ENCODE measurements at regions not wholly inside any gene's neighbourhood (a gene's known extent, or its start where the extent isn't known, plus 50 kb on each side); places are given as distances from the start of the nearest gene placed in this dataset.

GRCh38 chr1:14039582-14040430 is 339.8 kb downstream of the PRDM2 start:
- no peak for DNase-seq (ENCODE audit: low read depth)

GRCh38 chr1:14049965-14050364 is 350.0 kb downstream of the PRDM2 start:
- DNase-seq (ENCODE audit: low read depth), result no peak

GRCh38 chr1:14055442-14056223 is 355.6 kb downstream of the PRDM2 start:
- no peak for DNase-seq (ENCODE audit: low read depth)

GRCh38 chr1:14057640-14058039 is 357.7 kb downstream of the PRDM2 start:
- DNase-seq (ENCODE audit: low read depth), result no peak

- DNase-seq (ENCODE audit: low read depth), result no peak
These were observed 361.2 kb downstream of the PRDM2 start for GRCh38 chr1:14061204-14061603.

GRCh38 chr1:14061722-14062121 is 361.7 kb downstream of the PRDM2 start:
- no peak for DNase-seq (ENCODE audit: low read depth)

GRCh38 chr1:14062669-14063068 is 362.7 kb downstream of the PRDM2 start:
- DNase-seq (ENCODE audit: low read depth), result no peak

- DNase-seq (ENCODE audit: low read depth), result no peak
These were observed 364.9 kb downstream of the PRDM2 start for GRCh38 chr1:14064649-14065442.

GRCh38 chr1:14065486-14065885 is 365.5 kb downstream of the PRDM2 start:
- no peak for DNase-seq (ENCODE audit: low read depth)

GRCh38 chr1:14067036-14067435 is 367.0 kb downstream of the PRDM2 start:
- no peak for DNase-seq (ENCODE audit: low read depth)

- DNase-seq (ENCODE audit: low read depth), result no peak
These were observed 367.7 kb downstream of the PRDM2 start for GRCh38 chr1:14067711-14068110.

- no peak for DNase-seq (ENCODE audit: low read depth)
These were observed 371.6 kb downstream of the PRDM2 start for GRCh38 chr1:14071581-14071980.

- DNase-seq (ENCODE audit: low read depth), result no peak
These were observed 380.7 kb downstream of the PRDM2 start for GRCh38 chr1:14080653-14081052.

- no peak for DNase-seq (ENCODE audit: low read depth)
These were observed 382.3 kb downstream of the PRDM2 start for GRCh38 chr1:14082331-14082730.

- DNase-seq (ENCODE audit: low read depth), result no peak
These were observed 383.3 kb downstream of the PRDM2 start for GRCh38 chr1:14083277-14083676.

- DNase-seq (ENCODE audit: low read depth), result no peak
These were observed 383.7 kb downstream of the PRDM2 start for GRCh38 chr1:14083706-14084105.

GRCh38 chr1:14090062-14090461 is 390.1 kb downstream of the PRDM2 start:
- no peak for DNase-seq (ENCODE audit: low read depth)

- no peak for DNase-seq (ENCODE audit: low read depth)
These were observed 390.5 kb downstream of the PRDM2 start for GRCh38 chr1:14090531-14090930.

- DNase-seq (ENCODE audit: low read depth), result no peak
These were observed 394.8 kb downstream of the PRDM2 start for GRCh38 chr1:14094611-14095400.

- DNase-seq (ENCODE audit: low read depth), result no peak
These were observed 398.4 kb downstream of the PRDM2 start for GRCh38 chr1:14098294-14098913.

GRCh38 chr1:14100444-14100843 is 400.5 kb downstream of the PRDM2 start:
- no peak for DNase-seq (ENCODE audit: low read depth)

Measured in EH (cell line).